ENCODE measurements at regions not wholly inside any gene's neighbourhood (a gene's known extent, or its start where the extent isn't known, plus 50 kb on each side); places are given as distances from the start of the nearest gene placed in this dataset.

- TF ChIP-seq TIGD3 (CRISPR knock-in tag; IDR thresholded peaks at IDR 0.05; ENCODE audit: borderline replicate concordance) = no peak
- TF ChIP-seq KAT8 (CRISPR knock-in tag; IDR thresholded peaks at IDR 0.05) = no peak
- no peak for TF ChIP-seq RFXAP (CRISPR knock-in tag; IDR thresholded peaks at IDR 0.05; ENCODE audit: borderline replicate concordance)
- TF ChIP-seq ZNF782 (CRISPR knock-in tag; IDR thresholded peaks at IDR 0.05; ENCODE audit: borderline replicate concordance) = no peak
- TF ChIP-seq GABPA (IDR thresholded peaks at IDR 0.05; ENCODE audit: low read depth, low read length) = no peak
- TF ChIP-seq GABPA (CRISPR knock-in tag; IDR thresholded peaks at IDR 0.05; ENCODE audit: low read depth) = no peak
- TF ChIP-seq EZH2 (conservative IDR thresholded peaks at IDR 0.05; ENCODE audit: low read depth, low read length) = no peak
- TF ChIP-seq ZNF12 (CRISPR knock-in tag; IDR thresholded peaks at IDR 0.05) = no peak
- TF ChIP-seq HCFC1 (IDR thresholded peaks at IDR 0.05; ENCODE audit: low read depth, low read length) = no peak
- TF ChIP-seq POLR2A (IDR thresholded peaks at IDR 0.05; ENCODE audit: insufficient read depth in 1 of 2, low read depth in 2 of 2, low read length in 2 of 2) = no peak
- no peak for TF ChIP-seq FOXO1 (CRISPR knock-in tag; IDR thresholded peaks at IDR 0.05)
- no peak for TF ChIP-seq SKIL (CRISPR knock-in tag; IDR thresholded peaks at IDR 0.05; ENCODE audit: borderline replicate concordance)
Observed at GRCh38 chr2:120897399-120897798, 161.7 kb downstream of the GLI2 start.

Data from HepG2 (cell line).